Fibroblast of lung (primary cell): ENCODE measurements at regions not wholly inside any gene's neighbourhood (a gene's known extent, or its start where the extent isn't known, plus 50 kb on each side); places are given as distances from the start of the nearest gene placed in this dataset.

Experiments used
- EZH2 ChIP-seq: IDR thresholded peaks from 2 replicates; pipeline ENCODE4 v1.5.1; 2012; ENCODE audit warnings: low read length, control low read depth, mild to moderate bottlenecking; ENCODE audit errors: missing control alignments
- TF ChIP-seq, protein P1 (sequence below), 2 donors: IDR thresholded peaks in 1 of 2; conservative IDR thresholded peaks in 1 of 2; 1 replicate in 1 of 2; 2 replicates in 1 of 2; pipeline ENCODE4 v1.5.1; 2011 to 2012; ENCODE audit warnings: low read length in 2 of 2, control low read depth in 1 of 2, inconsistent platforms in 1 of 2, low read depth in 1 of 2, mild to moderate bottlenecking in 1 of 2

DNA sequence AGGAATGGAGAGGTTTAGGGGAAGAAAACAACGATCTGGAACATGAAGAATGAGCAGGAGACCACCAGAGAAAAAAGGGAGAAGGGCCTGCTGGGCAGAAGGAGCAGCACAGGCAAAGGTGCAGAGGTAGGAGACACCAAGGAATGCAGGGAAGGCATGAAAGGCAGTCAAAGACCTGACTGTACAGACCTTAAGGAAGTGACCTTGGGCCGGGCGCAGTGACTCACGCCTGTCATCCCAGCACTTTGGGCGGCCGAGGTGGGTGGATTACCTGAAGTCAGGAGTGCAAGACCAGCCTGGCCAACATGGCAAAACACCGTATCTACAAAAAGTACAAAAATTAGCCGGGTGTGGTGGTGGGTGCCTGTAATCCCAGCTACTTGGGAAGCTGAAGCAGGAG is 157.7 kb upstream of the ATP10A start:
- TF ChIP-seq, protein P1, sequence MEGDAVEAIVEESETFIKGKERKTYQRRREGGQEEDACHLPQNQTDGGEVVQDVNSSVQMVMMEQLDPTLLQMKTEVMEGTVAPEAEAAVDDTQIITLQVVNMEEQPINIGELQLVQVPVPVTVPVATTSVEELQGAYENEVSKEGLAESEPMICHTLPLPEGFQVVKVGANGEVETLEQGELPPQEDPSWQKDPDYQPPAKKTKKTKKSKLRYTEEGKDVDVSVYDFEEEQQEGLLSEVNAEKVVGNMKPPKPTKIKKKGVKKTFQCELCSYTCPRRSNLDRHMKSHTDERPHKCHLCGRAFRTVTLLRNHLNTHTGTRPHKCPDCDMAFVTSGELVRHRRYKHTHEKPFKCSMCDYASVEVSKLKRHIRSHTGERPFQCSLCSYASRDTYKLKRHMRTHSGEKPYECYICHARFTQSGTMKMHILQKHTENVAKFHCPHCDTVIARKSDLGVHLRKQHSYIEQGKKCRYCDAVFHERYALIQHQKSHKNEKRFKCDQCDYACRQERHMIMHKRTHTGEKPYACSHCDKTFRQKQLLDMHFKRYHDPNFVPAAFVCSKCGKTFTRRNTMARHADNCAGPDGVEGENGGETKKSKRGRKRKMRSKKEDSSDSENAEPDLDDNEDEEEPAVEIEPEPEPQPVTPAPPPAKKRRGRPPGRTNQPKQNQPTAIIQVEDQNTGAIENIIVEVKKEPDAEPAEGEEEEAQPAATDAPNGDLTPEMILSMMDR (conservative IDR thresholded peaks at IDR 0.05 in 1 of 2, IDR thresholded peaks at IDR 0.05 in 1 of 2; ENCODE audit: low read depth in 1 of 2, low read length in 2 of 2), result no peak
- no peak for TF ChIP-seq EZH2
